ENCODE measurements at regions not wholly inside any gene's neighbourhood (a gene's known extent, or its start where the extent isn't known, plus 50 kb on each side); places are given as distances from the start of the nearest gene placed in this dataset.

GRCh38 chr21:35201799-35202198, 152.7 kb upstream of the RUNX1 start:
- H3K4me3 ChIP-seq, result no peak overlapping the region
- TF ChIP-seq CTCF (IDR thresholded peaks at IDR 0.05) (no peak), POLR2A (IDR thresholded peaks at IDR 0.05) (no peak)

GRCh38 chr21:35201288-35201687, 152.2 kb upstream of the RUNX1 start:
- DNase-seq (no peak), ATAC-seq (no peak)
- WGBS, 4 donors, result 87 to 95% (median 91%) methylated on average over 2 of the region's 2 CpGs
- no peak overlapping the region for H3K4me3 ChIP-seq
- H3K4me1 ChIP-seq, result peaks cover 0 to 51% (median 26%) of the 10 kb centered on the region in 12 donors
- no peaks in the 10 kb centered on the region for H3K27me3 ChIP-seq
- intact Hi-C loops (cut with DNase I), result loop anchor here in 2 of 10 donors (10.0 kb wide), 2 partner anchors 306 to 316 kb away; no protein-coding TSS in a partner anchor
- H3K27ac ChIP-seq, result no peak overlapping the region
- no peaks in the 10 kb centered on the region for H3K36me3 ChIP-seq
- H3K9me3 ChIP-seq, result no peaks in the 10 kb centered on the region
- TF ChIP-seq POLR2A (IDR thresholded peaks at IDR 0.05), result no peak
- TF ChIP-seq CTCF (IDR thresholded peaks at IDR 0.05), result no peak

More at GRCh38 chr21:35201799-35202198, 152.7 kb upstream of the RUNX1 start:
- H3K4me1 ChIP-seq, result peaks cover 0 to 54% (median 29%) of the 10 kb centered on the region in 12 donors
- H3K36me3 ChIP-seq, result no peaks in the 10 kb centered on the region
- intact Hi-C loops (cut with DNase I), result loop anchor here in 2 of 10 donors (10.0 kb wide), 2 partner anchors 307 to 317 kb away; no protein-coding TSS in a partner anchor
- H3K27me3 ChIP-seq, result no peaks in the 10 kb centered on the region
- H3K9me3 ChIP-seq, result no peaks in the 10 kb centered on the region
- ATAC-seq (no peak), DNase-seq (no peak)
- peak overlapping the region in 3 of 12 donors; percentile 65 to 73 (median 71) for H3K27ac ChIP-seq

- no peak for TF ChIP-seq POLR2A (IDR thresholded peaks at IDR 0.05)
- TF ChIP-seq CTCF (IDR thresholded peaks at IDR 0.05), result no peak
- Histone ChIP-seq H3K36me3 (no peaks in the 10 kb centered on the region), H3K9me3 (no peaks in the 10 kb centered on the region), H3K4me1 (peaks cover 0 to 36% (median 14%) of the 10 kb centered on the region in 12 donors), H3K27me3 (no peaks in the 10 kb centered on the region), H3K4me3 (no peak overlapping the region), H3K27ac (peak overlapping the region in 1 of 12 donors; percentile 76)
- intact Hi-C loops (cut with DNase I), result loop anchor here in 3 of 10 donors (10.0 kb wide), 3 partner anchors 115 to 315 kb away; no protein-coding TSS in a partner anchor
- 67 to 81% (median 72%) methylated on average over 1 of the region's 1 CpG for WGBS, 4 donors
- ATAC-seq (no peak), DNase-seq (no peak)
Measured at GRCh38 chr21:35199733-35200015, 150.6 kb upstream of the RUNX1 start.

GRCh38 chr21:35198982-35199732, 150.1 kb upstream of the RUNX1 start:
- H3K4me3 ChIP-seq, result no peak overlapping the region
- H3K4me1 ChIP-seq, result peaks cover 0 to 31% (median 11%) of the 10 kb centered on the region in 12 donors
- ATAC-seq (no peak), DNase-seq (no peak)
- H3K27me3 ChIP-seq, result no peaks in the 10 kb centered on the region
- no peaks in the 10 kb centered on the region for H3K9me3 ChIP-seq
- H3K27ac ChIP-seq, result peak overlapping the region in 5 of 12 donors; percentile 14 to 76 (median 67)
- 83 to 89% (median 84%) methylated on average over 6 of the region's 6 CpGs for WGBS, 4 donors
- intact Hi-C loops (cut with DNase I), result loop anchor here in 1 of 10 donors (10.0 kb wide), 1 partner anchor 114 kb away; no protein-coding TSS in a partner anchor
- no peak for TF ChIP-seq POLR2A (IDR thresholded peaks at IDR 0.05)
- no peak for TF ChIP-seq CTCF (IDR thresholded peaks at IDR 0.05)
- H3K36me3 ChIP-seq, result no peaks in the 10 kb centered on the region

Measured in heart left ventricle (tissue), 16 donors.